ENCODE measurements at regions not wholly inside any gene's neighbourhood (a gene's known extent, or its start where the extent isn't known, plus 50 kb on each side); places are given as distances from the start of the nearest gene placed in this dataset.
"Not testable (repeated sequence)": the region's sequence is repeated elsewhere in the genome, so short reads cannot be mapped to it uniquely, and the experiment has no call there.

DNA sequence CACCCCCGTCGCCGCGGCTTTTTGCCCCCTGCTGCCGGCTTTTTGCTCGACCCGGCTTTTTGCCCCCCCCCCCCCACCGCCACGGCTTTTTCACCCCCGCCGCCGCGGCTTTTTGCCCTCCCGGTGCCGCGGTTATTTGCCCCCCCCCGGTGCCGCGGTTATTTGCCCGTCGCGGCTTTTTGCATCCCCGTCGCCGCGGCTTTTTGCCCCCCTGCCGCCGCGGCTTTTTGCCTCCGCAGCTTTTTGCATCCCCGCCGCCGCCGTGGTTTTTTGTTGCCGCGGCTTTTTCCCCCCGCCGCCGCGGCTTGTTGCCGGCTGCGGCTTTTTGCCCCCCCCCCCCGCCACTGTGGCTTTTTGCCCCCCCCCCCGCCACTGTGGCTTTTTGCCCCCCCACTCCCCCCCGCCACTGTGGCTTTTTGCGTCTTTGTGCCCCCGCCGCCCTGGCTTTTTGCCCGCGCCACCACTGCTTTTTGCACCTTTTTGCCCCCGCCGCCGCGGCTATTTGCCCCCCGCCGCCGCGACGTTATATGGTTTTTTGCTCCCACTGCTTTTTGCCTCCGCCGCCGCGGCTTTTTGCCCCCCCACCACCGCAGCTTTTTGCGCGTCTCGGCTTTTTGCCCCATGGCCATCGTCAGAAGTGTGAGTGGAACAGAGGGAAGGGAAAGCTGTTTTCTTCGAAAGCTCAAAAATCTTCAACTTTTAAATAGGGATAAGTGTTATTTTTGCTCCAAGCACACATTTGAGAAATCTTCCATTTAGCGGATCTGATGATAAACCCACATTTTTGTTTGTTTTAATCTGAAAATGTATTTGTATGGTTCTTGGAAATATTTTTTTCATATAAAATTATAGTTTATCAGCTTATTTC is 2787.6 kb downstream of the RPIA start:
- TF ChIP-seq, protein P1, sequence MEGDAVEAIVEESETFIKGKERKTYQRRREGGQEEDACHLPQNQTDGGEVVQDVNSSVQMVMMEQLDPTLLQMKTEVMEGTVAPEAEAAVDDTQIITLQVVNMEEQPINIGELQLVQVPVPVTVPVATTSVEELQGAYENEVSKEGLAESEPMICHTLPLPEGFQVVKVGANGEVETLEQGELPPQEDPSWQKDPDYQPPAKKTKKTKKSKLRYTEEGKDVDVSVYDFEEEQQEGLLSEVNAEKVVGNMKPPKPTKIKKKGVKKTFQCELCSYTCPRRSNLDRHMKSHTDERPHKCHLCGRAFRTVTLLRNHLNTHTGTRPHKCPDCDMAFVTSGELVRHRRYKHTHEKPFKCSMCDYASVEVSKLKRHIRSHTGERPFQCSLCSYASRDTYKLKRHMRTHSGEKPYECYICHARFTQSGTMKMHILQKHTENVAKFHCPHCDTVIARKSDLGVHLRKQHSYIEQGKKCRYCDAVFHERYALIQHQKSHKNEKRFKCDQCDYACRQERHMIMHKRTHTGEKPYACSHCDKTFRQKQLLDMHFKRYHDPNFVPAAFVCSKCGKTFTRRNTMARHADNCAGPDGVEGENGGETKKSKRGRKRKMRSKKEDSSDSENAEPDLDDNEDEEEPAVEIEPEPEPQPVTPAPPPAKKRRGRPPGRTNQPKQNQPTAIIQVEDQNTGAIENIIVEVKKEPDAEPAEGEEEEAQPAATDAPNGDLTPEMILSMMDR (conservative IDR thresholded peaks at IDR 0.05; ENCODE audit: low read depth, low read length), result not testable (repeated sequence)
- TF ChIP-seq EZH2 (IDR thresholded peaks at IDR 0.05; ENCODE audit: low read length, unreplicated experiment), result not testable (repeated sequence)
